ENCODE measurements at regions not wholly inside any gene's neighbourhood (a gene's known extent, or its start where the extent isn't known, plus 50 kb on each side); places are given as distances from the start of the nearest gene placed in this dataset.
"Not testable (repeated sequence)": the region's sequence is repeated elsewhere in the genome, so short reads cannot be mapped to it uniquely, and the experiment has no call there.

DNA sequence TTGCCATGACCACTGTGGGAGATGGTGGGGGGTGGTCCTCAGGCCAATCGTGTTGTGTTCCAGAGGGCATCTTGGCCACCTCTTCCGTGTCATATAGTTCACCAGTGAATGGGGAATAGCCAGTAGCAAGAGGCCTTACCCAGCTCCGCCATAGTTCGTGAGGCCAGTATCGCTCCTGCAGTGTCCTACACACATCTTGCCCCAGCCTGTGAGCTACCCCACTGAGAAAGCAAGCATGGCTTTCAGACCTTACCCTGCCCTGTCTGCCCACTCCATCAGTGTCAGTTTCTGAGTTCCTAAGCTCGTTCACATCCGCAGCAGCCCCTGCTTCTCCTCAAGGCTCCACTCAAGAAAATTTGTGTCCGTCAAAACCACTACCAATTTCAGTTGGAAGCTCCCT is 586.0 kb upstream of the PABPC5 start:
- TF ChIP-seq CHD2 (IDR thresholded peaks at IDR 0.05; ENCODE audit: low read length); CTCF (IDR thresholded peaks at IDR 0.05; ENCODE audit: control extremely low read depth in 1 of 3, insufficient read depth in 1 of 3, low read depth in 1 of 3, low read length in 3 of 3); EP300 (IDR thresholded peaks at IDR 0.05; ENCODE audit: borderline replicate concordance in 1 of 2, low read depth in 2 of 2, low read length in 2 of 2); RFX5 (IDR thresholded peaks at IDR 0.05; ENCODE audit: borderline replicate concordance, low read depth, low read length): not testable (repeated sequence)
- TF ChIP-seq, protein P1, sequence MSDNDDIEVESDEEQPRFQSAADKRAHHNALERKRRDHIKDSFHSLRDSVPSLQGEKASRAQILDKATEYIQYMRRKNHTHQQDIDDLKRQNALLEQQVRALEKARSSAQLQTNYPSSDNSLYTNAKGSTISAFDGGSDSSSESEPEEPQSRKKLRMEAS (IDR thresholded peaks at IDR 0.05): not testable (repeated sequence)
